GM12864 (cell line): ENCODE measurements at regions not wholly inside any gene's neighbourhood (a gene's known extent, or its start where the extent isn't known, plus 50 kb on each side); places are given as distances from the start of the nearest gene placed in this dataset.
"Not testable (repeated sequence)": the region's sequence is repeated elsewhere in the genome, so short reads cannot be mapped to it uniquely, and the experiment has no call there.

ENCODE experiments used
- DNase-seq: peaks from one replicate; pipeline ENCODE4 v3.0.0-alpha.2; 2011; ENCODE audit warnings: low read depth
- H3K4me3 ChIP-seq: 2 replicates; pipeline ENCODE4 v1.5.1; 2011; ENCODE audit warnings: mild to moderate bottlenecking, low read depth, low read length, control low read depth

GRCh38 chr16:21366998-21367397 lies 88.9 kb upstream of the CRYM start:
- DNase-seq: peak; percentile 27
- not testable (repeated sequence) for H3K4me3 ChIP-seq

DNA sequence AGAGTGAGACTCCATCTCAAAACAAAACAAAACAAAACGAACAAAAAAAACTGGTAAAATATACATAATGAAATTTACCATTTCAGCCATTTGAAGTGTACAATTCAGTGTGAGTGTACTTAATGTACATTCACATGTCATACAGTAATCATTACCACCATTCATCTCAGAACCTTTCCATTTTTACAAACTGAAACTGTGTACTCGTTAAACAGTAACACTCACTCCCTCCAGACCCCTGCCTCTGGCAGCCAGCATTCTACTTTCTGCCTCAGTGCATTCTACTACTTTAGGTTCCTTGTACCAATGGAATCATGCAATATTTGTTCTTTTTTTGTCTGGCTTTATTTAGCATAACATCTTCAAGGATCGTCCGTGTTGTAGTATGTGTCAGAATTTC lies 87.5 kb upstream of the CRYM start:
- not testable (repeated sequence) for DNase-seq, H3K4me3 ChIP-seq

GRCh38 chr16:21363550-21364223 lies 85.6 kb upstream of the CRYM start:
- peak; percentile 55 for DNase-seq

DNA sequence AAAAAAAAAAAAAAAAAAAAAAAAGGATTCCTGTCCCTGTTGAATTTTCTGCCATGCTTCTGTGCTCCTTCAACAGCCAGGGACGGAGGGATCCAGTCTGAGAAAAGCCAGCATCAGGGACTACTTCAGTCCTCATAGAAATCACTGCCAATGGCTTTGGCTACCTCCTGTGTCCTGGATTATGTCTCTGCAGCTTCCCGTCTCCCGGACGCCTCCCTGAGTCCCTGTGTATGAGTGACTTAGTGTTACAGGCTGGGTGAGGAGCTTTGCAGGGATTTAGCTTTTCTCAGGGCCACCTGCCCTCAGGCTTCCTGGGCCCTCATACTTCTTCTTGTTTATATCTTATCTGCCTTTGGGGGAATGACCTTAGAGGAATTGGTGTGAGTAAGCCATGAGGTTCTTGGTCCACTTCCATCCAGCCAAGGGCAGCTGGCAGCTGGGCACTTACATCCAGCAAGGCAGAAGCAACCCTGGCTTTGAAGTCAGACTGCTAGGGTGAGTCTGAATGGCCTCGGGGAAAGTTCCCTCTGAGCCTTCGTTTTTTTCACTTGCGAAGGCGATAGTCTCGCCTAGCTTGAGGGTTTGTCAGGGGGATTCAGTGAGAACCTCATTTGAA lies 83.6 kb upstream of the CRYM start:
- DNase-seq, H3K4me3 ChIP-seq: not testable (repeated sequence)

More at GRCh38 chr16:21363550-21364223, 85.6 kb upstream of the CRYM start:
- H3K4me3 ChIP-seq: not testable (repeated sequence)

- not testable (repeated sequence) for DNase-seq, H3K4me3 ChIP-seq
Observed at GRCh38 chr16:21361045-21361444, 83.0 kb upstream of the CRYM start.

GRCh38 chr16:21359513-21359912 lies 81.4 kb upstream of the CRYM start:
- not testable (repeated sequence) for H3K4me3 ChIP-seq

DNA sequence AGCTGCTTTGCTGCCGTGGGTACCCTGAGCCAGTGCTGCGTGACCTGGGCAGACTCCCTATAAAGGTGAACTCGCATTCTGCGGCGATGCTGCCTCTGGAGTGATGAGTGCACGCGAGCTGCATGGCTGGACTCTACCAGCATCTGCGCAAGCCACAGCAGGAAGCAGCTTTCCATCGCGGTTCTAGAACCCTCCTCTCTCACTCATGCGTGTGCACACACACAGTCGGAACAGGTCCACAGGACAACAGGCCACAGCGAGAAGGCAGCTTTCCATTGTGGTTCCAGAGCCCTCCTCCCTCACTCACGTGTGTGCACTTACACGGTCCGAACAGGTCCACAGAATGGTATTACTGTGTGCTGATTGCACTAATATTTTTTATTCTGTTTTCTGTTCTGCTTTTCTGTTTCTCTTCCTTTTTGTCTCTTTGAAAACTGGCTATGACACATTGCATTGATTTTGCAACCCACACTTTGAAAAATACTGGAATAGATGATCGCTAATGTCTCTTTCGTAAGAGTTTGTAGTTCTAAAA lies 80.2 kb upstream of the CRYM start:
- H3K4me3 ChIP-seq: not testable (repeated sequence)
- DNase-seq: peak; percentile 80

More at GRCh38 chr16:21359513-21359912, 81.4 kb upstream of the CRYM start:
- not testable (repeated sequence) for DNase-seq

GRCh38 chr16:21356308-21356707 lies 78.2 kb upstream of the CRYM start:
- H3K4me3 ChIP-seq, DNase-seq: not testable (repeated sequence)

DNA sequence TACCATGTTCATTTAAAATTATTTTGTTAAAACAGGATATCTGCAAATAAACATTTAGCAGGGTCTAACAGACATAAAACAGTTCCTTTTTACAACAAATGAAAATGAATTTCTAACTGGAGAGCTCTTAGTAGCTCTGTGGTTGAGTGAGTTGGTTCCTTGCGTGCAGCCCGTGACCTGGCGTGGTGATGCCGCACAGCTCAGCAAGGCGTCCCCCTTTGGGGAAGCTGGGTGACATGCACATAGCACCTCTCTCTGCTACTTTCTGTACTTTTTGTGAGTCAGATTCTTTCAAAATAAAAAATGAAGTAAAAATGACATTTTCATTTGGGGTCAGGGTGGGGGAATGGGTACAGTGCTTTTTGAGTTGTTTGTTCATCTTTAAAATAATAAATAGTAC lies 73.3 kb upstream of the CRYM start:
- H3K4me3 ChIP-seq, DNase-seq: not testable (repeated sequence)

DNA sequence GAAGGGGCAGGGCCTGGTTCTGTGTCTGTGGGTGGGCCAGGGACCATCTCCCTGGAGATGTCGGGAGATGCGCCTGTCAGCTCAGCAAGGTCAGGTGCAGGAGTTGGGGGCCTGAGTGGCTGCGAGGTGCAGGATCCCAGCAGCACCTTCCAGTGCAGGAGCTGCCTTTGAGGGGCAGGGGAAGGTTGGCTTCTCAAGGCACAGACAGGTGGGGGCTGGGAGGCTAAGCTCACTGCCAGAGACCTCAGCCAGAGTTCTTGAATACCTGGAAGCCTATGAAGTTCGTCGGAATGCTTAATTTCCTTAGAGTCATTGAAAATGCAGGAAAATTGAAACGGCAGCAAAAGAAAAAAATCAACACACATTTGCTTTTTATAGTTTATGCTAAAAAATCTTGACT lies 72.8 kb upstream of the CRYM start:
- DNase-seq, H3K4me3 ChIP-seq: not testable (repeated sequence)

- H3K4me3 ChIP-seq, DNase-seq: not testable (repeated sequence)
Observed at GRCh38 chr16:21349336-21349735, 71.2 kb upstream of the CRYM start.

- not testable (repeated sequence) for DNase-seq, H3K4me3 ChIP-seq
Observed at GRCh38 chr16:21348815-21349214, 70.7 kb upstream of the CRYM start.

DNA sequence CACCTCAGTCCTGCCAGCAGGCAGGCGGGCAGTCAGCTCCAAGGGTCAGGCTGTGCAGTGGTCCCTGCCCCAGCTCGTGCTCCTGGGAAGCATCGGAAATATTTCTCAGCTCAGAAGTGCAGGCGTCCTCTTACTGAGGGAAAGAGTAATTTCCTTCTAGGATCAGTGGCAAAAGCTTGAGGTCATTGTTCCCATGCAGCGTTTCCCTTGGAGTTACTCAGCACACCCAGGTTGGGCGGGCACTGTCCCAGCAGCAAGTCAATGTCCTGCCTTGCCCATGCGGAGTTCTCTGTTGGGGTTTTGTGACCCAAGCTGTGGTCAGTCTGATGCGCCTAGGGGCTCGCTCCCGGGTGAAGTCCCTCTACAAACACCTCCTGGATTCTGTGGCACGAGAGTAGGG lies 69.4 kb upstream of the CRYM start:
- not testable (repeated sequence) for H3K4me3 ChIP-seq, DNase-seq

GRCh38 chr16:21346756-21347491 lies 68.8 kb upstream of the CRYM start:
- H3K4me3 ChIP-seq, DNase-seq: not testable (repeated sequence)

- H3K4me3 ChIP-seq, DNase-seq: not testable (repeated sequence)
Observed at GRCh38 chr16:21344361-21344912, 66.3 kb upstream of the CRYM start.
